ENCODE measurements at regions not wholly inside any gene's neighbourhood (a gene's known extent, or its start where the extent isn't known, plus 50 kb on each side); places are given as distances from the start of the nearest gene placed in this dataset.

DNA sequence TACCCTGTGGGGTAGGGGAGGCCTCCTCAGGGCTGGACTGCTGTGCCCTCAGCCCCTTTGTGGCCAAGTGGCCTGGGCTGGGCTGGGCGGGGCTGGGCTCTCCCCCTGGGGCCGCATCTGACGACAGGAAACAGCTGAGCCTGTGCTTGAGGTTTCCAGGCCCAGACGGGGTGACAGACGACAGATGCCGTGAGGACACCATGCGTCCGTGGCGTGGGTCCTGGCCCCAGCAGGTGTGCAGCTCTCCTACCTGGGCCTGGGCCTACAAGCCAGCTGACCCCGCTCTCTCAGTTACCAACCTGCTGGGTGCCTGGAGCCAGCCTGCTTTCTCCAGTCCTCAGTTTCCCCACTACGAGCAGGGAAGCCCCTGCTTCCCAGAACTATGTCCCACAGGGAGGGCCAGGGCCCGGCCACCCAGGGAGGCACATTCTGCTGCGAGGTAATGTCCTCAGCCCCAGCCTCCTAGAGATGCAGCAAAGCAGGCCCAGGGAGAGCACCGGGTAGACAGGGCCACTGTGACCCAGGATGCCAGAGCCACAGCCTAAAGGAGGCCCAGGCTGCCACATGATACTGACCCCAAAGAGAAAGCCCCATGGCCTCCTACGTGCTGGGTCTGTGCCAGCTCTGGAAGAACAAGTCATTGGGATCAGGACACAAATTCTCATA is 181.3 kb downstream of the IGLL1 start:
- TF ChIP-seq, protein P1, sequence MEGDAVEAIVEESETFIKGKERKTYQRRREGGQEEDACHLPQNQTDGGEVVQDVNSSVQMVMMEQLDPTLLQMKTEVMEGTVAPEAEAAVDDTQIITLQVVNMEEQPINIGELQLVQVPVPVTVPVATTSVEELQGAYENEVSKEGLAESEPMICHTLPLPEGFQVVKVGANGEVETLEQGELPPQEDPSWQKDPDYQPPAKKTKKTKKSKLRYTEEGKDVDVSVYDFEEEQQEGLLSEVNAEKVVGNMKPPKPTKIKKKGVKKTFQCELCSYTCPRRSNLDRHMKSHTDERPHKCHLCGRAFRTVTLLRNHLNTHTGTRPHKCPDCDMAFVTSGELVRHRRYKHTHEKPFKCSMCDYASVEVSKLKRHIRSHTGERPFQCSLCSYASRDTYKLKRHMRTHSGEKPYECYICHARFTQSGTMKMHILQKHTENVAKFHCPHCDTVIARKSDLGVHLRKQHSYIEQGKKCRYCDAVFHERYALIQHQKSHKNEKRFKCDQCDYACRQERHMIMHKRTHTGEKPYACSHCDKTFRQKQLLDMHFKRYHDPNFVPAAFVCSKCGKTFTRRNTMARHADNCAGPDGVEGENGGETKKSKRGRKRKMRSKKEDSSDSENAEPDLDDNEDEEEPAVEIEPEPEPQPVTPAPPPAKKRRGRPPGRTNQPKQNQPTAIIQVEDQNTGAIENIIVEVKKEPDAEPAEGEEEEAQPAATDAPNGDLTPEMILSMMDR (IDR thresholded peaks at IDR 0.05; ENCODE audit: extremely low read depth, missing control alignments) = no peak
- DNase-seq (ENCODE audit: low spot score) = no peak

- TF ChIP-seq, protein P1 (IDR thresholded peaks at IDR 0.05; ENCODE audit: extremely low read depth, missing control alignments) = no peak
- DNase-seq (ENCODE audit: low spot score) = no peak
Observed at GRCh38 chr22:23397613-23398567, 182.2 kb downstream of the IGLL1 start.

- TF ChIP-seq, protein P1 (IDR thresholded peaks at IDR 0.05; ENCODE audit: extremely low read depth, missing control alignments) = no peak
- DNase-seq (ENCODE audit: low spot score) = no peak
Observed at GRCh38 chr22:23397008-23397612, 183.0 kb downstream of the IGLL1 start.

GRCh38 chr22:23396362-23397007 is 183.6 kb downstream of the IGLL1 start:
- TF ChIP-seq, protein P1 (IDR thresholded peaks at IDR 0.05; ENCODE audit: extremely low read depth, missing control alignments) = no peak
- no peak for DNase-seq (ENCODE audit: low spot score)

DNA sequence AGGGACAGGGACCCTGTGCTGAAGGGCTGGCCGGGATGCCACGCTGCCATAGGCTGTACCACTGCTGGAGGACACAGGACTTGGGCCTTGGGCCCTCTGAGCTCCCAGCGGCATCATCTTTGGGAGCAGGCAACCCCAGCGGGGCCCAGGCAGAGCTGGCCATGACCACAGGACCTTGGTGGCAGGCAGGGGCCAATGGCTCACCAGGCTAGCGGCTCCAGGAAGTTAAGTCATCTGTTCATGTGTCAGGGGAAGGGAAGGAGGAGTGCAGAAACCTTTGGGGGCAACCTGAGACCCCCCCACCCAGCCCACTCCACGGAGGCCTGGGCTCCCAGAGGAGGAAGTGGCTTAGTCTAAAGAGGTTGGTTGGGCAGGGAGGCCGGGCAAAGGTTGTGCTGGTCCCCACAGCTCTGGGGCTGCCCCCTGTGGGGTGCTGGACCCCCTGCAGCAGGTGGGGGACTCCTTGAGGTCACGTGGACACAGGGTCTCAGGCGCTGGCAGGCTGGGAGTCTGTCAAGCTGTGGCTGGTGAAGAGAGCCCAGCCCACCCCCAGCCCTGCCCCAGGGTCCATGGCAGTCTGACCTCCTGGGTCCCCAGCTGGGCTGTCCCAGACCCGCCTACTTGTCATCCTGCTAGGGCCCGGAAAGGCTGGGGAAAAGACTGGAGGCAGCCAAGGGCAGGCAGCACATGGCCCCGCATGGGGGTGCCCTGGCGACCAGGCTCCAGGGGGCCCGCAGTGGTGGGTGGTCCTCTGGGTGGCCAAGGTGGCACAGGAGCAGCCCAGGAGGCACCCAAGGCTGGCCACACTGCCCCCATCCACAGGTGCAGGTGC is 184.3 kb downstream of the IGLL1 start:
- DNase-seq (ENCODE audit: low spot score) = no peak
- TF ChIP-seq, protein P1 (IDR thresholded peaks at IDR 0.05; ENCODE audit: extremely low read depth, missing control alignments) = no peak

DNA sequence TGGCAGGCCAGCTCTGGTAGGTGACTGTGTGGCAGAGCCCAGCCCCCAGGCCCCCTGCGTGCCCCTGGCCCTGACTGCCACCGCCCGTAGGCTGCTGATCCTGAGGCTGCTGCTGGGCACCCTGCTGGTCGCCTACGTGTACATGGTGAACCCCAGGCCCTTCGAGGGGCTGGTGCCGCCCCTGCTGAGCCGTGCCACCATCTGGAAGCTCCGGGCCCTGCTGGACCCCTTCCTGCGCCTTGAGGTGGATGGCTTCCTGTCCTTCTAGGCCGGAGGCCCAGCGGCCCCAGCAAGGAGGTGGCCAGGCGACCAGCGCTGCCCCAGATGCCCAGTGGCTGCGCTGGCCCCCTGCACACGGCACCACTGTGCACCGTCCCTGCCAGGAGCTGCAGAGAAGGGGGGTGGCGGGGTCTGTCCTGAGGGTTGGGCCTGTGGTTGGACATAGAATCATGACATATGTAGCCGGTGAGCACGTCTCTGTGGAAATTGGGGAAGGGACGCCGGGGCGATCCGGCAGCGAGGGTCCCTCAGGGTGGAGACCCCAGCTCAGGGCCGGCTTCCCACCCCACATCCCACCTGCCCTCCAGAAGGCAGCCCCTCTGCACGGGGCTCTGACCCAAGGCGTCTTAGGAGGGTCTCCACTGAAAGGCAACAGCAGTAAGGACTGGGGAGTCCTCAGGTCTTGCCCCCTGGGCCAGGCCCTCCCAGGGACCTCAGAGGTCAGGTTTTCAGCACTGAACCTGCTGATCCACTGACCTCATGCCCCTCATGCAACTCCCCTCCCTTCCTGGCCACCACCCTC is 185.4 kb downstream of the IGLL1 start:
- no peak for DNase-seq (ENCODE audit: low spot score)
- TF ChIP-seq, protein P1 (IDR thresholded peaks at IDR 0.05; ENCODE audit: extremely low read depth, missing control alignments) = no peak
